ENCODE measurements at regions not wholly inside any gene's neighbourhood (a gene's known extent, or its start where the extent isn't known, plus 50 kb on each side); places are given as distances from the start of the nearest gene placed in this dataset.

GRCh38 chr21:35727830-35728229 is 332.5 kb downstream of the SETD4 start:
- Histone ChIP-seq H3K4me1 (no peaks in the 10 kb centered on the region), H3K27me3 (no peaks in the 10 kb centered on the region), H3K4me3 (no peak overlapping the region), H3K36me3 (no peaks in the 10 kb centered on the region), H3K9me3 (no peaks in the 10 kb centered on the region), H3K27ac (no peak overlapping the region)
- in situ Hi-C loops (cut with MboI; ENCODE audit: low sequenced_read_pairs in 4 of 4) = no loop called here
- DNase-seq = no peak
- no peak for ATAC-seq
- intact Hi-C loops (cut with DNase I; ENCODE audit: low total_unique reads) = no loop called here
- TF ChIP-seq POLR2A (IDR thresholded peaks at IDR 0.05) = no peak
- TF ChIP-seq CTCF (IDR thresholded peaks at IDR 0.05 in 4 of 5, conservative IDR thresholded peaks at IDR 0.05 in 1 of 5) = no peak

- no peaks in the 10 kb centered on the region for H3K27me3 ChIP-seq
- DNase-seq (no peak), ATAC-seq (no peak)
- H3K4me3 ChIP-seq = no peak overlapping the region
- no peaks in the 10 kb centered on the region for H3K4me1 ChIP-seq
- intact Hi-C loops (cut with DNase I; ENCODE audit: low total_unique reads) = no loop called here
- no peaks in the 10 kb centered on the region for H3K36me3 ChIP-seq
- H3K27ac ChIP-seq = no peak overlapping the region
- H3K9me3 ChIP-seq = no peaks in the 10 kb centered on the region
- TF ChIP-seq CTCF (IDR thresholded peaks at IDR 0.05 in 4 of 5, conservative IDR thresholded peaks at IDR 0.05 in 1 of 5) (no peak), POLR2A (IDR thresholded peaks at IDR 0.05) (no peak)
- in situ Hi-C loops (cut with MboI; ENCODE audit: low sequenced_read_pairs in 4 of 4) = no loop called here
Measured at GRCh38 chr21:35724156-35724555, 336.2 kb downstream of the SETD4 start.

- H3K27ac ChIP-seq = no peak overlapping the region
- no peak for ATAC-seq
- H3K36me3 ChIP-seq = no peaks in the 10 kb centered on the region
- intact Hi-C loops (cut with DNase I; ENCODE audit: low total_unique reads) (no loop called here), in situ Hi-C loops (cut with MboI; ENCODE audit: low sequenced_read_pairs in 4 of 4) (no loop called here)
- no peaks in the 10 kb centered on the region for H3K4me1 ChIP-seq
- TF ChIP-seq CTCF (IDR thresholded peaks at IDR 0.05 in 4 of 5, conservative IDR thresholded peaks at IDR 0.05 in 1 of 5) (no peak), POLR2A (IDR thresholded peaks at IDR 0.05) (no peak)
- H3K9me3 ChIP-seq = no peaks in the 10 kb centered on the region
- no peak for DNase-seq
- no peaks in the 10 kb centered on the region for H3K27me3 ChIP-seq
- H3K4me3 ChIP-seq = no peak overlapping the region
Measured at GRCh38 chr21:35721701-35722100, 338.6 kb downstream of the SETD4 start.

- ATAC-seq (no peak), DNase-seq (no peak)
- intact Hi-C loops (cut with DNase I; ENCODE audit: low total_unique reads) (no loop called here), in situ Hi-C loops (cut with MboI; ENCODE audit: low sequenced_read_pairs in 4 of 4) (no loop called here)
- no peak overlapping the region for H3K27ac ChIP-seq
- no peaks in the 10 kb centered on the region for H3K4me1 ChIP-seq
- H3K4me3 ChIP-seq = no peak overlapping the region
- H3K36me3 ChIP-seq = no peaks in the 10 kb centered on the region
- no peaks in the 10 kb centered on the region for H3K9me3 ChIP-seq
- no peaks in the 10 kb centered on the region for H3K27me3 ChIP-seq
- TF ChIP-seq POLR2A (IDR thresholded peaks at IDR 0.05) = no peak
- no peak for TF ChIP-seq CTCF (IDR thresholded peaks at IDR 0.05 in 4 of 5, conservative IDR thresholded peaks at IDR 0.05 in 1 of 5)
Measured at GRCh38 chr21:35720208-35720731, 340.1 kb downstream of the SETD4 start.

- H3K36me3 ChIP-seq = no peaks in the 10 kb centered on the region
- in situ Hi-C loops (cut with MboI; ENCODE audit: low sequenced_read_pairs in 4 of 4) = no loop called here
- no peaks in the 10 kb centered on the region for H3K9me3 ChIP-seq
- H3K27me3 ChIP-seq = no peaks in the 10 kb centered on the region
- no peak for TF ChIP-seq POLR2A (IDR thresholded peaks at IDR 0.05)
- no peak for TF ChIP-seq CTCF (IDR thresholded peaks at IDR 0.05 in 4 of 5, conservative IDR thresholded peaks at IDR 0.05 in 1 of 5)
- no peak overlapping the region for H3K4me3 ChIP-seq
- no peak for DNase-seq
- intact Hi-C loops (cut with DNase I; ENCODE audit: low total_unique reads) = no loop called here
- H3K27ac ChIP-seq = no peak overlapping the region
- H3K4me1 ChIP-seq = no peaks in the 10 kb centered on the region
- no peak for ATAC-seq
Measured at GRCh38 chr21:35719080-35719479, 341.2 kb downstream of the SETD4 start.
